ENCODE measurements at regions not wholly inside any gene's neighbourhood (a gene's known extent, or its start where the extent isn't known, plus 50 kb on each side); places are given as distances from the start of the nearest gene placed in this dataset.

DNA sequence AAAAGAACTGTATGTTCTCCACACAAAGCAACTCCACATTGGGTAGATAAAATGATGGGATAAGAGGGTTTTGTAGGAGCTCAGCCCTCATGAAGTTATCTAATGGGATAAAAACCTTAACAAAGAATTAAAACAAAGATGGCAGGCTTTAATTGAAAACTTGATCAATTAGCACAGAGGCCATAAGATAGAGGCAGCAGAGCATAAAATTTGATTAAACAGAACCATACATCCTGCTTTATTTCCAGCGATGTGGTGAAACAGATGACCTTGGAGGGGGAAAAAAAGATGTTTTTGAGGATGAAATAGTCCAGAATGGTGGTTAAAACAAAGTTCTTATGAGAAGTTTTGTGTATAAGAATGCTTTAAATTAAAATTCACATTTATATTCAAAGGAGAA lies 130.9 kb upstream of the ALCAM start:
- no peak for ATAC-seq
- TF ChIP-seq NFIC (IDR thresholded peaks at IDR 0.05; ENCODE audit: low read depth, low read length) (no peak), SREBF1 (IDR thresholded peaks at IDR 0.05; ENCODE audit: low read length) (no peak), ZZZ3 (IDR thresholded peaks at IDR 0.05; ENCODE audit: control insufficient read depth, insufficient read length, low read depth) (no peak), POU2F2 (IDR thresholded peaks at IDR 0.05; ENCODE audit: borderline replicate concordance, low read depth, low read length) (no peak), TCF7 (IDR thresholded peaks at IDR 0.05; ENCODE audit: borderline replicate concordance) (no peak)
- TF ChIP-seq, protein P1, sequence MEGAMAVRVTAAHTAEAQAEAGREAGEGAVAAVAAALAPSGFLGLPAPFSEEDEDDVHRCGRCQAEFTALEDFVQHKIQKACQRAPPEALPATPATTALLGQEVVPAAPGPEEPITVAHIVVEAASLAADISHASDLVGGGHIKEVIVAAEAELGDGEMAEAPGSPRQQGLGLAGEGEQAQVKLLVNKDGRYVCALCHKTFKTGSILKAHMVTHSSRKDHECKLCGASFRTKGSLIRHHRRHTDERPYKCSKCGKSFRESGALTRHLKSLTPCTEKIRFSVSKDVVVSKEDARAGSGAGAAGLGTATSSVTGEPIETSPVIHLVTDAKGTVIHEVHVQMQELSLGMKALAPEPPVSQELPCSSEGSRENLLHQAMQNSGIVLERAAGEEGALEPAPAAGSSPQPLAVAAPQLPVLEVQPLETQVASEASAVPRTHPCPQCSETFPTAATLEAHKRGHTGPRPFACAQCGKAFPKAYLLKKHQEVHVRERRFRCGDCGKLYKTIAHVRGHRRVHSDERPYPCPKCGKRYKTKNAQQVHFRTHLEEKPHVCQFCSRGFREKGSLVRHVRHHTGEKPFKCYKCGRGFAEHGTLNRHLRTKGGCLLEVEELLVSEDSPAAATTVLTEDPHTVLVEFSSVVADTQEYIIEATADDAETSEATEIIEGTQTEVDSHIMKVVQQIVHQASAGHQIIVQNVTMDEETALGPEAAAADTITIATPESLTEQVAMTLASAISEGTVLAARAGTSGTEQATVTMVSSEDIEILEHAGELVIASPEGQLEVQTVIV (IDR thresholded peaks at IDR 0.05; ENCODE audit: borderline replicate concordance, partially characterized antibody), result no peak
- TF ChIP-seq, protein P2, sequence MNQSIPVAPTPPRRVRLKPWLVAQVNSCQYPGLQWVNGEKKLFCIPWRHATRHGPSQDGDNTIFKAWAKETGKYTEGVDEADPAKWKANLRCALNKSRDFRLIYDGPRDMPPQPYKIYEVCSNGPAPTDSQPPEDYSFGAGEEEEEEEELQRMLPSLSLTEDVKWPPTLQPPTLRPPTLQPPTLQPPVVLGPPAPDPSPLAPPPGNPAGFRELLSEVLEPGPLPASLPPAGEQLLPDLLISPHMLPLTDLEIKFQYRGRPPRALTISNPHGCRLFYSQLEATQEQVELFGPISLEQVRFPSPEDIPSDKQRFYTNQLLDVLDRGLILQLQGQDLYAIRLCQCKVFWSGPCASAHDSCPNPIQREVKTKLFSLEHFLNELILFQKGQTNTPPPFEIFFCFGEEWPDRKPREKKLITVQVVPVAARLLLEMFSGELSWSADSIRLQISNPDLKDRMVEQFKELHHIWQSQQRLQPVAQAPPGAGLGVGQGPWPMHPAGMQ (IDR thresholded peaks at IDR 0.05; ENCODE audit: borderline replicate concordance), result no peak
- no peaks in the 10 kb centered on the region for H3K27me3 ChIP-seq (replicated peaks in 1 of 2; ENCODE audit: control insufficient read depth in 2 of 2, insufficient read depth in 2 of 2, low read length in 1 of 2)
- H3K9ac ChIP-seq (ENCODE audit: control insufficient read depth, insufficient read depth, low read length), result no peak overlapping the region
- 0% methylated on average over 1 of the region's 1 CpG for whole genome bisulfite sequencing (ENCODE audit: insufficient coverage, insufficient replicate concordance, low lambda C conversion rate, missing lambda C conversion rate)
- H3K27ac ChIP-seq (ENCODE audit: control insufficient read depth, insufficient read depth), result no peak overlapping the region
- intact Hi-C loops (cut with micrococcal nuclease; ENCODE audit: unreplicated experiment) (no loop called here), in situ Hi-C loops (cut with MboI) (no loop called here)
- FAIRE-seq, result no peak
- POLR2A ChIA-PET, result no interaction called here
- no peak overlapping the region for H3K4me2 ChIP-seq (ENCODE audit: control insufficient read depth, insufficient read depth)
- H3K9me3 ChIP-seq (replicated peaks; ENCODE audit: control insufficient read depth, insufficient read depth, low read length), result no peaks in the 10 kb centered on the region
- no peak overlapping the region for H2AFZ ChIP-seq (ENCODE audit: control insufficient read depth, low read depth, low read length)
- no peak for DNase-seq (ENCODE audit: low read depth, low spot score)
- no peaks in the 10 kb centered on the region for H3K4me1 ChIP-seq (ENCODE audit: control insufficient read depth, insufficient read depth, low read length)
- H4K20me1 ChIP-seq (ENCODE audit: control insufficient read depth, insufficient read depth), result no peaks in the 10 kb centered on the region
- CTCF ChIA-PET, result no interaction called here
- H3K79me2 ChIP-seq (ENCODE audit: control insufficient read depth, insufficient read depth, low read length), result no peaks in the 10 kb centered on the region
- H3K36me3 ChIP-seq (ENCODE audit: control insufficient read depth in 2 of 2, insufficient read depth in 2 of 2, low read length in 1 of 2), result no peaks in the 10 kb centered on the region
- no TSS peak for BruUV-seq (replicated peaks)
- SMC1A ChIA-PET (ENCODE audit: uncharacterized antibody, unreplicated experiment), result interaction anchor here (0.5 to 1.2 kb wide), 3 partner anchors 14 to 284 kb away, joined by 3 read pairs; no protein-coding TSS in a partner anchor
- RAD21 ChIA-PET (ENCODE audit: unreplicated experiment), result no interaction called here
- no peak overlapping the region for H3K4me3 ChIP-seq
